ENCODE measurements at regions not wholly inside any gene's neighbourhood (a gene's known extent, or its start where the extent isn't known, plus 50 kb on each side); places are given as distances from the start of the nearest gene placed in this dataset.

GRCh38 chr9:113741886-113742854 is 133.9 kb upstream of the ZNF618 start:
- TF ChIP-seq POLR2A (IDR thresholded peaks at IDR 0.05; ENCODE audit: low read depth, low read length) (no peak), USF2 (IDR thresholded peaks at IDR 0.05; ENCODE audit: low read depth, low read length) (no peak), MXI1 (IDR thresholded peaks at IDR 0.05; ENCODE audit: borderline replicate concordance, low read depth, low read length) (no peak), RCOR1 (IDR thresholded peaks at IDR 0.05; ENCODE audit: insufficient replicate concordance, low read length) (no peak), CEBPB (IDR thresholded peaks at IDR 0.05; ENCODE audit: low read depth, low read length) (no peak), RAD21 (IDR thresholded peaks at IDR 0.05; ENCODE audit: low read length) (no peak), RFX5 (IDR thresholded peaks at IDR 0.05; ENCODE audit: low read depth, low read length) (no peak), MAFK (IDR thresholded peaks at IDR 0.05; ENCODE audit: low read depth, low read length) (no peak), MAZ (IDR thresholded peaks at IDR 0.05; ENCODE audit: borderline replicate concordance, low read depth, low read length) (no peak), FOS (IDR thresholded peaks at IDR 0.05; ENCODE audit: low read depth, low read length) (no peak)
- TF ChIP-seq, protein P1, sequence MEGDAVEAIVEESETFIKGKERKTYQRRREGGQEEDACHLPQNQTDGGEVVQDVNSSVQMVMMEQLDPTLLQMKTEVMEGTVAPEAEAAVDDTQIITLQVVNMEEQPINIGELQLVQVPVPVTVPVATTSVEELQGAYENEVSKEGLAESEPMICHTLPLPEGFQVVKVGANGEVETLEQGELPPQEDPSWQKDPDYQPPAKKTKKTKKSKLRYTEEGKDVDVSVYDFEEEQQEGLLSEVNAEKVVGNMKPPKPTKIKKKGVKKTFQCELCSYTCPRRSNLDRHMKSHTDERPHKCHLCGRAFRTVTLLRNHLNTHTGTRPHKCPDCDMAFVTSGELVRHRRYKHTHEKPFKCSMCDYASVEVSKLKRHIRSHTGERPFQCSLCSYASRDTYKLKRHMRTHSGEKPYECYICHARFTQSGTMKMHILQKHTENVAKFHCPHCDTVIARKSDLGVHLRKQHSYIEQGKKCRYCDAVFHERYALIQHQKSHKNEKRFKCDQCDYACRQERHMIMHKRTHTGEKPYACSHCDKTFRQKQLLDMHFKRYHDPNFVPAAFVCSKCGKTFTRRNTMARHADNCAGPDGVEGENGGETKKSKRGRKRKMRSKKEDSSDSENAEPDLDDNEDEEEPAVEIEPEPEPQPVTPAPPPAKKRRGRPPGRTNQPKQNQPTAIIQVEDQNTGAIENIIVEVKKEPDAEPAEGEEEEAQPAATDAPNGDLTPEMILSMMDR (conservative IDR thresholded peaks at IDR 0.05; ENCODE audit: low read depth, low read length): no peak

All from IMR-90 (cell line).